ENCODE measurements at regions not wholly inside any gene's neighbourhood (a gene's known extent, or its start where the extent isn't known, plus 50 kb on each side); places are given as distances from the start of the nearest gene placed in this dataset.
"Not testable (repeated sequence)": the region's sequence is repeated elsewhere in the genome, so short reads cannot be mapped to it uniquely, and the experiment has no call there.

DNA sequence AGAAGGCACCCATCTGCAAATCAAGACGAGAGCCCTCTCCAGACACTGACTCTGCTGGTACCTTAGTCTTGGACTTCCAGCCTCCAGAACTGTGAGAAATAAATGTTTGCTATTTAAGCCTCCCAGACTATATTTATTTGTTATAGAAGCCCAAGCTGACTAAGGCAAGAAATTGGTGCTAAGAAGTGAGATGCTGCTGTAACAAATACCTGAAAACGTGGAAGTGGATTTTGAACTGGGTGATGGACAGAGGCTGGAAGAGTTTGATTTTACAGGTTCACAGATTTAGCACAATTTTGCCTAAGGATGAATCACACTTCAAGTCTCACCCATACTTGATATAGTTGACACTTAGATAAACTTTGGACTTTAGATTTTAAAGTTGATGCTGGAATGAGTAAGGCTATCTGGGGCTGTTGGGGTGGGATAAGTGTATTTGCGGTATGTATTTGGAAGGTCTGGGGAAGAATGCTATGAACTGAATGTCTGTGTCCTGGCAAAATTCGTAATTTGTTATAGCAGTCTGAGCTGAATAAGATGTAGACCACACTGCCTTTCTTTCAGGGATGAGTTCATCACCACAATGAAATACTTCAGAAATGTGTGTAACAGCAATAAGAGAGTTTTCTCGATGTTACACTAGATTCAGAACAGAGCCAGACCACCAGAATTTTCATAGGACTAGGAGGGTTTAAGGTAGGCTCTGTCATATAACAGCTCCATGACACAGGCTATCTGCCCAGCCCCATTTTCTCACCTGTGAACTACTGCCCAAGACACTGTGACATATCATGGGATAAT, 120.5 kb upstream of the LMCD1 start:
- no peak overlapping the region for H3K27ac ChIP-seq
- DNase-seq (ENCODE audit: low read depth, low spot score), result no peak

DNA sequence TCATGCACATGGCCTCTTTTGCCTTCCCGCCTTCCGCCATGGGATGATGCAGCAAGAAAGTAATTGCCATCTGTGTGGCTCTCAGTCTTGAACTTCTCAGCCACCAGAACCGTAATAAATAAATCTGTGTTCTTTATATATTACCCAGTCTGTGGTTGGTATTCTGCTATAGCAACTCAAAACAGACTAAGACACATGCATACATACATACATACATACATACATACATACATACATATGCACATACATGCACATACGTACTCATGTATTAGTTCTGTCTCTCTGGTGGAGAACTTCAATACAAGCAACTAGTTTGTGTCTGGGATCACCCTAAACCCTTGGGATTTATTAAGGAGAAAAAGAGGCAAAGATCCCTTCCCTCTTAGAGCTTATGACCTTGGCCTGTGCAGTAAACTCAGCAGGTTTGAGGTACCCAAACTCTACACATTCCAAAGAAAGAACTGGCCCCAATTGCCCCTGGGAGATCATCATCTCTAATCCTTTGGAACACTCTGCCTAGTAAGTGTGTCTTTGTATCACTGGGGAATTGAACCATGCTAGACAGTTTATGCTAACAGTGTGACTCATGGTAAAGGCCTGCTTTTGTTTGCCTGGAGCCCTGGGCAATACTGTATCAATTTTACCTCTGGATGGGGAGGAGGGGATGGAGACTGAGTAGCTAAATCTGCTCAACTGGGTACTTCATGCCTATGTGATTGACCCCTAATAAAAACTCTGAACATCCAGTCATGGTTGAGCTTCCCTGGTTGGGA, 115.6 kb upstream of the LMCD1 start:
- H3K27ac ChIP-seq, result no peak overlapping the region
- no peak for DNase-seq (ENCODE audit: low read depth, low spot score)

- no peak overlapping the region for H3K27ac ChIP-seq
These were observed 114.1 kb upstream of the LMCD1 start for GRCh38 chr3:8387571-8387970.

GRCh38 chr3:8399686-8400085, 101.9 kb upstream of the LMCD1 start:
- H3K27ac ChIP-seq, result no peak overlapping the region
- no peak for DNase-seq (ENCODE audit: low read depth, low spot score)

More at GRCh38 chr3:8387571-8387970, 114.1 kb upstream of the LMCD1 start:
- no peak for DNase-seq (ENCODE audit: low read depth, low spot score)

DNA sequence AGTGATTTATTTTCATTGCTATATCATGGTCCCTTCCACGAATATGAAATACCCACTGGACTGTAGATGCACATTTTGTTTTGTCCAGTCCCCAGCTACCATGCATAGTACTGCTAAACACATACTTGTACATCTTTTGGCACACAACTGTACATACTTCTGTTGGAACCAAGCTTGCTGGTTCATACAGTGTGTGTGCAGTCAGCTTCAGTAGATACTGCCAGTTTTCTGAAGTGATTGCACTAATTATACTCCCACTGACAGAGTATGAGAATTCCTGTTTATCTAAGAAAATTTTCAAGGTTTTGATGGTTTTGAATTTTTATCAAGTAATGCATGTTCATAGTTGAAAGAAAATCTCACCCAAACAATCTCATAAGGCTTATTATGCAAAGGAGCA, 100.7 kb upstream of the LMCD1 start:
- no peak overlapping the region for H3K27ac ChIP-seq
- DNase-seq (ENCODE audit: low read depth, low spot score), result no peak

GRCh38 chr3:8403996-8404395, 97.6 kb upstream of the LMCD1 start:
- no peak overlapping the region for H3K27ac ChIP-seq

DNA sequence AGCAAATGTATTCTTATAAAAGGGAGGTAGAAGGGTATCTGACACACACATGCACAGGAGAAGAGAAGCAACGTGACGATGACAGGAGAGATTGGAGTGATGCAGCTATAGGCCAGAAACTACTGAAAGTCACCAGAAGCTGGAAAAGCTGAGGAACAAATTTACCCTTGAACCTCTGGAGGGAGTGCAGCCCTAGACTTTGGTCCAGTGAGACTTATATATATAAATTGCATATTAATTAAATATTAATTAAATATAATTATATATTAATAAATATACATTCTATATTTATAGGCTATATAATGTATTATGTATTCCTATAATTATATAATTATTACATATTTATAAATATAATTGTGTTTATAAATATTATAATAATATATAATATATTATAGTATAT, 96.5 kb upstream of the LMCD1 start:
- H3K27ac ChIP-seq, result no peak overlapping the region
- no peak for DNase-seq (ENCODE audit: low read depth, low spot score)

More at GRCh38 chr3:8403996-8404395, 97.6 kb upstream of the LMCD1 start:
- DNase-seq (ENCODE audit: low read depth, low spot score), result no peak

DNA sequence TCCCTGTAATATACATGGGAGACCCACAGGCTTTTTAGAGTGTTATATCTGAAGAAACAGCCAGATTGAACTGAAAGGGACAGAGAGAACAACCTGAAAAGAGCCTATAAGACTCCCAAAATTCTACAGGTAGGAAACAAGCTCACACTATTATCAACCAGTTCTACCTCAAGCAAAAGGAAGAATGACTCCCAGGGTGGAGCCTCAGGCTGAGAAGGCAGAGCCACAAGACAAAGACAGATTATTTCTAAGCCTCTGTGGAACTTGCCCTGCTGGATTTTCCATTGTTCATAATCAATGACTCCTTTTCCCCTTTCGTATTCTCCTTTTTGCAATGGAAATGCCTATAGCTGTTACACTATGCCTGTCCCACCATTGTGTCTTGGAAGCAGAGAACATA, 95.1 kb upstream of the LMCD1 start:
- DNase-seq (ENCODE audit: low read depth, low spot score), result no peak
- no peak overlapping the region for H3K27ac ChIP-seq

DNA sequence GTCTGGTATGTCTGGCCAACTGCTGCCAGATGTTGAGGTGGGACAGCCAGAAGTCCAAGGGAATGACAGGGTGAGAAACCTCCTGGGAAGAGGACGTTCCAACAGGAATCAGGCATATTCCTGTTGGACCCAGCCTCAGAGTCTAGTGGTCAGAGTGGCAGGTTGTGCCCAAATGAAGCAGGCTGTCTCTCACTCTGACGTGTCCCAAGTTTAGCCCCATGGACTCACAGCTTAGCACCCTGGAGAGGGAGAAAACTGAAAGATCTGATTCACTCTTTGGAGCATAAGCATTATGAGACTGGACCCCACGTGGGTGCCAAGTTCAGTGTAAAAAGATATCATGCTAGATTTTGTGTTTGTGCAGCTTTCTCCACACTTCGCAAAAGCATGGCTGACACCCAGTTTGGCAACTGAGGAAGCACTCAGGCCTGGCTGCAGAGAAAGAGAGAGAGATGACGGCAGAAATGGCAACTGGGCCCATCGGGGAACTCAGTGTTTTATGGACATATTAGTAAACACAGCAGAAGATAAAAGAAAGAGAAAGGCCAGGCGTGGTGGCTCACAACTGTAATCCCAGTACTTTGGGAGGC, 88.2 kb upstream of the LMCD1 start:
- no peak overlapping the region for H3K27ac ChIP-seq
- no peak for DNase-seq (ENCODE audit: low read depth, low spot score)

GRCh38 chr3:8416965-8417364, 84.7 kb upstream of the LMCD1 start:
- no peak overlapping the region for H3K27ac ChIP-seq
- DNase-seq (ENCODE audit: low read depth, low spot score), result no peak

- no peak overlapping the region for H3K27ac ChIP-seq
- no peak for DNase-seq (ENCODE audit: low read depth, low spot score)
These were observed 81.0 kb upstream of the LMCD1 start for GRCh38 chr3:8420612-8421011.

DNA sequence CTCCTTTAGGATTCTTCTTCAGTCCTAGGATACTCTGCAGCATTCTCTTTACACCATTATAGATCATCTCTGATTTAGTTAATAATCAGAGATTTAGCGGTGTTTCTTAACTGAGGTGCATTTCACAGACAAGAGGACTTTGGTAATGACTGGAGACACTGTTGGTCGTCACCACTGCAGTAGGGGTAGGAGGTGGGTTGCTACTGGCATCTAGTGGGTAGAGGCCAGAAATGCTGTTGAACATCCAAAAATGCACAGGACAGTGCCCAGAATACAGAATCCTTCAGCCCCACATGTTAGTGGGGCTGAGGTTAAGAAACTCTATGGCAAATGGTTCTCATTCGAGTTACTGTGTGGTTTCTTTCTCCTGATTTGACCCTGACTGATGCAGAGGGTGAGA, 80.4 kb upstream of the LMCD1 start:
- no peak overlapping the region for H3K27ac ChIP-seq
- DNase-seq (ENCODE audit: low read depth, low spot score), result no peak

GRCh38 chr3:8421711-8422110, 79.9 kb upstream of the LMCD1 start:
- no peak for DNase-seq (ENCODE audit: low read depth, low spot score)
- no peak overlapping the region for H3K27ac ChIP-seq

DNA sequence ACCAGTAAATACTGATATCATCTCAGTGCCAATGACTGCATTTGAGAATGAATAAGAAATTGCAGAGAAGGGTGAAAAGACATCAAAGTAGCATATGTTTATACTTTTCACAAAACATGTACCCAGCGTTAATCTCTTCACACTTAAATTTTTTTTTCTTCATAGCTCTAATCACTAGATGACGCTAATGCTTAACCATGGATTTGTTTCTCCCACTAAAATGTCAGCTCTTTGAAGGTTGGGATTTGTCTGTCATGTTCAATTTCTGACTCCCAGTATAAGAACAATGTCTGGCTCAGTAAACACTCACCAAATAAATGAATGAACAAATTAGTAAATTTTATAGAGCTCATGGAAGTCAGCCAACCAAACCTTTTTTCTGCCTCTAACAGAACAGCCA, 78.3 kb upstream of the LMCD1 start:
- no peak for DNase-seq (ENCODE audit: low read depth, low spot score)
- H3K27ac ChIP-seq, result no peak overlapping the region

DNA sequence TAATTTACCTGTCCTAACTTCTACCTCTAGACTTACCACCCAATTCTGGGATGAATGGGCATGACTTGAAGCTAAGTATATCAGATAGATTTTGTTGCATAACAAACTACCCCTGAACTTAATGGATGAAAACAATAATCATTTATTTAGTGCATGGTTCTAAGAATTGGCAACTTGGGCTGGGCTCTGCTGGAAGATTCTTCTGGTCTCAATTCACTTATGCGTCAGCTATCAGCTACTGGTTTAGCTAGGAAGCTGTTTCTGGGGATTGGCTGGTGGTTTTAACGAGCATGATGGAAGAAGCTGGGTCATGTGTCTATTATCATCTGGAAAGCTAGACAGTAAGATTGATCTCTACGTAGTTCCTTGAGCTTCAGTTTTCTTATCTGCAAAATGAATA, 77.3 kb upstream of the LMCD1 start:
- H3K27ac ChIP-seq, result no peak overlapping the region
- no peak for DNase-seq (ENCODE audit: low read depth, low spot score)

GRCh38 chr3:8436661-8437287, 64.8 kb upstream of the LMCD1 start:
- no peak overlapping the region for H3K27ac ChIP-seq
- DNase-seq (ENCODE audit: low read depth, low spot score), result no peak

- no peak for DNase-seq (ENCODE audit: low read depth, low spot score)
- H3K27ac ChIP-seq, result no peak overlapping the region
These were observed 63.0 kb upstream of the LMCD1 start for GRCh38 chr3:8438507-8439079.

DNA sequence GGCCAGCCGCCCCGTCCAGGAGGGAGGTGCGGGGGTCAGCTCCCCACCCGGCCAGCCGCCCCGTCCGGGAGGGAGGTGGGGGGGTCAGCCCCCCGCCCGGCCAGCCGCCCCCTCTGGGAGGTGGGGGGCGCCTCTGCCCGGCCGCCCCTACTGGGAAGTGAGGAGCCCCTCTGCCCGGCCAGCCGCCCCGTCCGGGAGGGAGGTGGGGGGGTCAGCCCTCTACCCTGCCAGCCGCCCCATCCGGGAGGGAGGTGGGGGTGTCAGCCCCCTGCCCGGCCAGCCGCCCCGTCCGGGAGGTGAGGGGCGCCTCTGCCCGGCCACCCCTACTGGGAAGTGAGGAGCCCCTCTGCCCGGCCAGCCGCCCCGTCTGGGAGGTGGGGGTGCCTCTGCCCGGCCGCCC, 61.5 kb upstream of the LMCD1 start:
- not testable (repeated sequence) for H3K27ac ChIP-seq; DNase-seq (ENCODE audit: low read depth, low spot score)

DNA sequence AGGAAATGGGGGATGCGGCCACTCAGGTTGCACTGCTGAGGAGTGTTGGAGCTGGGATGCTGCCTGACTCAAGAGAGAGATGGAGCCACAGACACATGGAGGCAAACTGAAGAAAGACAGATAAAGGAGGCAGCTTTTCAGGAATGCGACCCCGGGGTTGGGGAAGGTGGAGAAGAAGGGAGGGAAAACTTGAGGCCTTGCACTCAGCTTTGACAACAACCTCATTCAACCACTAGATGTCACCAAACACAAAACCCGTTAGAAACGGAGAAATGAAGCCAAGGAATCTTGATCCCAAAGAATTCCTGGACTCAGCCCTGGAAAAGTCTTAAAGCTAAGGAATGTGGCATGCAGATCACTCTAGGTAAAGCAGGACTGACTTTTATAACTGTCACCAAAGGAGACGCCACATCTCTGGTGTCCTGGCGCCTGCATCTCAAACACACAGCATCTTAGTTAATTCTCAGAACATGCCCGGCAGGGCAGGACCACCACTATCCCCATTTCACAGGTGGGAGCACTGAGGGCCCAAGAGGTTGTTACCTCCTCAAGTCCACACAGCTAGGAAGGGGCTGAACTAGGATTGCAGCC, 59.6 kb upstream of the LMCD1 start:
- no peak for DNase-seq (ENCODE audit: low read depth, low spot score)
- no peak overlapping the region for H3K27ac ChIP-seq

- no peak overlapping the region for H3K27ac ChIP-seq
- DNase-seq (ENCODE audit: low read depth, low spot score), result no peak
These were observed 58.5 kb upstream of the LMCD1 start for GRCh38 chr3:8442993-8443650.

All from epithelial cell of prostate (primary cell).